ENCODE measurements at regions not wholly inside any gene's neighbourhood (a gene's known extent, or its start where the extent isn't known, plus 50 kb on each side); places are given as distances from the start of the nearest gene placed in this dataset.

GRCh38 chr2:125861461-125861860 is 794.5 kb upstream of the GYPC start:
- DNase-seq (ENCODE audit: low spot score), result no peak

DNA sequence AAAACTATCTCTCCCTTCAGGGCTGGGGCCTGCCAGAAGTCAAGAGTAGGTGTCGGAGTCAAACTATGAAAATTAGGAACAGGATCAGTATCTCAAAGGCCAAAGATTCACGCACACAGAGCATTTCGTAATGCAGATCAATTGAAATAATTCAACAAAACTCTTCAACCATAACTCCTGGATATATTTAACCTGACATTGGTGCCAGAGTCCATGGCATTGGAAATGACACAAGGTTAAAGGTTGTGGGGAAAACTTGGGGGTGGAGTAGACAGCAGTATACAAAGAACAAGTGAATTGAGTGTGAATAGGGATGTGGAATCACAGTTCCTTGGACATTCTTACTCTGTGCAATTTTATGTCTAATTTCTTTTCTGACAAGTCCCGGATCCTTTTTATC is 788.0 kb upstream of the GYPC start:
- DNase-seq (ENCODE audit: low spot score), result no peak

DNA sequence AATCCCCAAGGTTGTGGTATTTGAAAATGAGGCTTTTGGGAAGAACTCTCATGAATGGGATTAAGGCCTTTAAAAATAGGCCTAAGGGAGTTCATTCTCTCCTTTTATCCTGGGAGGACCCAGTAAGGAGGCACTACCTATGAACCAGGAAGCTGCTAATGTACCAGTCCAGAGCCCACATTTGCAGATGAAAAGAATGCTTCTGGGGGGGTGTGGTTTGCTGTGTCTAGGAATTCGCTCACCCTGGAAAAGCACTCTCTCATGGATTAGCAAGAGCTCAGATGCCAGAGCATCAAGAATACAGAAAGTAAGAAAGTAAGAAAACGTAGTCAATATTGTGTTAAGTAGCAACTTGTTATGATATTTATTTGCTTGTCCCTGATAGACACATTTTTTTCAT is 785.7 kb upstream of the GYPC start:
- no peak for DNase-seq (ENCODE audit: low spot score)

- DNase-seq (ENCODE audit: low spot score), result no peak
Measured at GRCh38 chr2:125870746-125871145, 785.2 kb upstream of the GYPC start.

- no peak for DNase-seq (ENCODE audit: low spot score)
Measured at GRCh38 chr2:125874564-125874963, 781.4 kb upstream of the GYPC start.

- no peak for DNase-seq (ENCODE audit: low spot score)
Measured at GRCh38 chr2:125885340-125885739, 770.6 kb upstream of the GYPC start.

- DNase-seq (ENCODE audit: low spot score), result no peak
Measured at GRCh38 chr2:125886153-125886552, 769.8 kb upstream of the GYPC start.

DNA sequence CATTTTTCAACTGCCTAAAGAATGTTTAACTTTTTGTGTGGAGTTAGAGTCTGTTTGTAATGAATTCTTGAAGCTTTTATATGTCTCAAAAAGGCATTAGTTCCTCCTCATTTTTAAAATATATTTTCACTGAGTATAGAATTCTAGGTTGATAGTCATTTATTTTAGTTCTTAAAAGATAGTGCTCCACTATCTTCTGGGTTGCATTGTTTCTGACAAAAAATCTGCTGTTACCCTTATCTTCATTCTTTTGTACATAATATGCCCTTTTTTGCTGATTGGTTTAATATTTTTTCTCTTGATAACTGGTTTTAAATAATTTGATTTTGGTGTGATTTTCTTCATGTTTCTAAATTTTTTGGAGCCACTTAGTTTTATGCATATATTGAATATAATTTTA is 754.7 kb upstream of the GYPC start:
- DNase-seq (ENCODE audit: low spot score), result no peak

GRCh38 chr2:125925891-125926546 is 729.9 kb upstream of the GYPC start:
- DNase-seq (ENCODE audit: low spot score), result no peak

DNA sequence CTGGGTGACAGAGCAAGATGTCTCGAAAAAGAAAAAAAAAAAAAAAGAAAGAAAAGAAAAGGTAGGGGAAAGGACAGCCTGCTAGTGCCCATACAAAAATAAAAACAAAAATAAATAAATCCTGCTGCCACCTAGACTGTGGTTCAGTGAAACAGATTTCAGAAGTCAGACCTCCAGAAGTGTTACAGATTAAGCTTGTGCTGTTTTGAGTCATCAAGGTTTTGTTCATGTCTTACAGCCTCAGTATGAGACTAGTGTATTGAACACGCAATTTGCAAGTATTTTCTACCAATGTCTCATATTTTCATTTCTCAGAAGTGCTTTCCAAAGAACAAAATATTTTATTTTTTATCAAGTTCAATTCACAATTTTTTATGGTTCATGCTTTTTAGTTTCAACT is 720.4 kb upstream of the GYPC start:
- DNase-seq (ENCODE audit: low spot score), result no peak

DNA sequence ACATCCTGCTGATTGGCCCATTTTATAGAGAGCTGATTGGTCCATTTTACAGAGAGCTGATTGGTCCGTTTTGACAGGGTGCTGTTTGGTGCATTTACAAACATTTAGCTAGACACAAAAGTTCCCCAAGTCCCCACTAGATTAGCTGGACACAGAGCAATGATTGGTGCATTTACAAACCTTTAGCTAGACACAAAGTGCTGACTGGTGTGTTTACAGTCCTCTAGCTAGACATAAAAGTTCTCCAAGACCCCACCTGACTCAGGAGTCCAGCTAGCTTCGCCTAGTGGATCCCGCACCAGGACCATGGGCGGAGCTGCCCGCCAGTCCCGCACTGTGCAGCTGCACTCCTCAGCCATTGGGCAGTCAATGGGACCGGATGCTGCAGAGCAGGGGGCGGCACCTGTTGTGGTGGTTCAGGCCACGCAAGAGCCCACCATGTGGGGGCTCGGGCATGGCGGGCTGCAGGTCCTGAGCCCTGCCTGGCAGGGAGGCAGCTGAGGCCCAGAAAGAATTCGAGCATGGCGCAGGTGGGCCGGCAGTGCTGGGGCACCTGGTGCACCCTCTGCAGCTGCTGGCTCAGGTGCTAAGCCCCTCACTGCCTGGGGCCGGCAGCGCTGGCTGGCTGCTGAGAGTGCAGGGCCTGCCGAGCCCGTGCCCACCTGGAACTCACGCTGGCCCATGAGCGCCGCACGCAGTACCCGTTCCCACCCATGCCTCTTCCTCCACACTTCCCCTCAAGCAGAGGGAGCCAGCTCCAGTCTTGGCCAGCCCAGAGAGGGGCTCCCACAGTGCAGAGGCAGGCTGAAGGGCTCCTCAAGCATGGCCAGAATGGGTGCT is 713.2 kb upstream of the GYPC start:
- DNase-seq (ENCODE audit: low spot score), result no peak

DNA sequence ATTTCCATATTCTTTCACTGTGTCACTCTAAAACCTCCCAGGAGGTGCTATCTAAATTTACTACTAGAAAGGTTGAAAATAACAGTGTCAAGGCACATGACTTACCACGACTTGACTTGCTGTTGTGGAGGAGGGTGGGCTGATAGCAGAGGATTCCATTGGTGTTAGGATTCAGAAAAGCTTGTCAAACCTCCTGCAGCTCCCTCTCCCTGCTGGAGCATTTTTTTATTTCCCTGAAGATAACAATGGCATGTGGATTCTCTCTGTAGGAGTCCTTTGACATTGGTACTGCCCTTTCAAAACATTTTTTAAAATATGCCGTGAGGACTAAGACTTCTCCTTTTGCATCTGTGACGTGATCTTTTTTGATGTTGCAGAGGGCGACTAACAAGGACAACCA is 696.9 kb upstream of the GYPC start:
- DNase-seq (ENCODE audit: low spot score), result peak; percentile 20

DNA sequence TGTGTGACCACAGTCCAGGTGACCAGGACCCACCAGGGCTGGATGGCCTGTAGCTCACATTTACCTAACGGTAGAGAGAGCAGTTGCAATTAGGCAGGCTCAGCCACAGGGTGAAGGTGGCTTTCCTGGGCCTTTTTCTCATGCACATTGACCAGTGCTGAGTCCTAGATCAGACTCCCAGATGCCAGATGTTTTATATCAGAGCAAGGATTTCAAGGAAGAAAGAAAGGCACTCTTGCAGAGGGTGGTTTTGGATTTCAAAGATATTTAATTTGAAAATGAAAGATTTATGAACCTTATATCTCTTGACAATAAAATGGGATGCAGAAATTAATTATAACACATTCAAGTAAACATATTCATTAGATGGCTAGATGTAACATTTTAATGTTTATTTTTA is 694.2 kb upstream of the GYPC start:
- DNase-seq (ENCODE audit: low spot score), result no peak

- no peak for DNase-seq (ENCODE audit: low spot score)
Measured at GRCh38 chr2:125979886-125980285, 676.1 kb upstream of the GYPC start.

- DNase-seq (ENCODE audit: low spot score), result no peak
Measured at GRCh38 chr2:125983364-125983763, 672.6 kb upstream of the GYPC start.

DNA sequence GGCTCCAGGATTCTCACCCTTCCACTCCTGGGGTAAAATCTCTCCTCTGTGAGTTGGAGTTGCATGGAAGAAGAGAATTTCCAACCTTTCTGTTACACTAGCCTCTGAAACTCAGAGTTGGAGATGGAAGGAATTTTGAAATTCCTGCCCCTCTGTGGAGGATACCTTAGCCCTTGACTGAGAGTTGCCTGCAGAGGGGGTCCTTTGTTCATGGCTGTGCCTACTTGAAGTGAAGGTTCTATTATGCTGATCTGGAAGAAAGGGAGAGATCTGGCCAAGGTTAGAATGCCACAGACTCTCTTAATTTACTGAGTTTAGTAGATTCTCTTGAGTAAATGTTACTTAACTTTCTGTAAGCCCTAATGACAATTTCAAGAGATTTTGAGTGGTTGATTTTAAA is 626.6 kb upstream of the GYPC start:
- peak; percentile 62 for DNase-seq (ENCODE audit: low spot score)

DNA sequence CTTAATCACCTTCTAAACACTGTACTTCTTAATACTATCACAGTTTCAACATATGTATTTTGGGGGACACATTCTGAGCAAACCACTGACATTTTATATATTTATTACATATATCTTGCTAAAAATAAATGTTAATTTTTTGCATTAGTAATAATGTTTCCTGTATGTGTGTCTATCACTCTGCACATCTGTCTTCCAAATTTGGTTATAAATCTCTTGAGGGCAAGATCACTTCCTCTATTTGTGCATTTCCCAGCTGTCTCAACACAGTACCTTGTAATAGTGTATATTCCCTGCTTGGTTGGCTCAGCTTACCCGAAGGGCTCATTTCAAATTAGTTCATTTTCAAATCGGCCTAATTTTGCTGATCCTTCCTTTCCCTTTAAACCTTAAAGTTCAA is 617.1 kb upstream of the GYPC start:
- no peak for DNase-seq (ENCODE audit: low spot score)

GRCh38 chr2:126041391-126042047 is 614.4 kb upstream of the GYPC start:
- DNase-seq (ENCODE audit: low spot score), result no peak

GRCh38 chr2:126042089-126042488 is 613.9 kb upstream of the GYPC start:
- DNase-seq (ENCODE audit: low spot score), result no peak

- DNase-seq (ENCODE audit: low spot score), result no peak
Measured at GRCh38 chr2:126048719-126049118, 607.2 kb upstream of the GYPC start.

- no peak for DNase-seq (ENCODE audit: low spot score)
Measured at GRCh38 chr2:126049461-126049860, 606.5 kb upstream of the GYPC start.

DNA sequence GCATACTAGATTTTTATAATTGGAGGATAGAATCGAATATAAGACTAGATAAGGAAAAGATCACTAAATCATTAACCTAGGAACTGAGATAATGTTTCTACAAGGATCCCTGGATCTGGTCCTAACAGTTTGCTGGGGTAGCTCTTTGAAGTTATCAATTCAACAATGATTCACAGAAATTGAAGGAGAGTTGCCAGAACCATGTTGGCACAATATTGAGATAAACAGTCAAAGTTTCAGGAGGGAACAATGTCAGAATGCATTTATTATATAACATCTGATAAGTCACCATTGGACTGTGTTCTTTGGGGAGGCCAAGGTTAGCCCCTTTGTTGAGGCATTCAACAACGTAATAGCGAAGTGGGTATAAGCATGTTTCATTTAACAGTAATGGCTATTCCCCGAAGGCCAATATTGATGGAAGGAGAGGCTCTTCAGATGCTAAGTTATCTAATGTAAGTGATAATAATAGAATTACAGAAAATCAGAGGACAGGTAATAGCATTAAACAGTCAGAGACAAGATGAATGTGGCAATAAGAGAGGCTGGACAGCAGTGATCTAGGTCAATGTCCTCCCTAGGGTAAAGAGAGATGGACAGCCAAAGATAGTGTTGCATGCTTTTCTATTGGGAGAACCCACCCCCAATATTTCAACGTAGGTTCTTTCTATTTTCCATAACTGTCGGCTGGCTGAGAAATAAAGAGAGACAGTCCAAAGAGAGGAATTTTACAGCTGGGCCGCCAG is 604.8 kb upstream of the GYPC start:
- DNase-seq (ENCODE audit: low spot score), result no peak
